Uterus (tissue), 2 donors: ENCODE measurements at regions not wholly inside any gene's neighbourhood (a gene's known extent, or its start where the extent isn't known, plus 50 kb on each side); places are given as distances from the start of the nearest gene placed in this dataset.

Experiments used
- POLR2A ChIP-seq, 2 donors: fragments of 450-650 bp; IDR thresholded peaks; one replicate each; pipeline ENCODE4 v1.6.1; 2016; ENCODE audit warnings: antibody characterized with exemption in 2 of 2, mild to moderate bottlenecking in 1 of 2, moderate library complexity in 1 of 2
- TF ChIP-seq, protein P1 (sequence below), 4 experiments: fragments of 200-600 bp in 2 of 4; fragments of 450-650 bp in 2 of 4; sonication (generic) in 2 of 4; IDR thresholded peaks; one replicate each; pipeline ENCODE4 v1.5.1; 2016 to 2019; ENCODE audit warnings: antibody characterized with exemption in 4 of 4, mild to moderate bottlenecking in 2 of 4, moderate library complexity in 1 of 4

DNA sequence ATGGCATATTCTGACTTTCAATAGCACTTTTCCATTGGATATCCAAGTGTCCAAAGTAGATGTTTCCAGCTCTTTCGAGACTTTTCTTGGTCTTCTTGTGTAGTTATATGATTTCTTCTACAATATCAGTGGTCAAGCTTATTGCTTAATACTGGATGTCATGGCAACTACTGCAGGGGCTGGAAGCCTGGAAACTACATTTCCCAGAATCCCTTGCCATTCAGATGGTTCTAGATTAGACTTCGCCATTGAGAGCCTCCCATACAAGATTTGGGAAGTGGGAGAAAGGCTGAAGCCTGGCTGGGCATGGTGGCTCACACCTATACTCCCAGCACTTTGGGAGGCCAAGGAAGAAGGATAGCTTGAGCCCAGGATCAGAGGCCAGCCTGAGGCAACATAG, 153.6 kb downstream of the C16orf95 start:
- TF ChIP-seq, protein P1, sequence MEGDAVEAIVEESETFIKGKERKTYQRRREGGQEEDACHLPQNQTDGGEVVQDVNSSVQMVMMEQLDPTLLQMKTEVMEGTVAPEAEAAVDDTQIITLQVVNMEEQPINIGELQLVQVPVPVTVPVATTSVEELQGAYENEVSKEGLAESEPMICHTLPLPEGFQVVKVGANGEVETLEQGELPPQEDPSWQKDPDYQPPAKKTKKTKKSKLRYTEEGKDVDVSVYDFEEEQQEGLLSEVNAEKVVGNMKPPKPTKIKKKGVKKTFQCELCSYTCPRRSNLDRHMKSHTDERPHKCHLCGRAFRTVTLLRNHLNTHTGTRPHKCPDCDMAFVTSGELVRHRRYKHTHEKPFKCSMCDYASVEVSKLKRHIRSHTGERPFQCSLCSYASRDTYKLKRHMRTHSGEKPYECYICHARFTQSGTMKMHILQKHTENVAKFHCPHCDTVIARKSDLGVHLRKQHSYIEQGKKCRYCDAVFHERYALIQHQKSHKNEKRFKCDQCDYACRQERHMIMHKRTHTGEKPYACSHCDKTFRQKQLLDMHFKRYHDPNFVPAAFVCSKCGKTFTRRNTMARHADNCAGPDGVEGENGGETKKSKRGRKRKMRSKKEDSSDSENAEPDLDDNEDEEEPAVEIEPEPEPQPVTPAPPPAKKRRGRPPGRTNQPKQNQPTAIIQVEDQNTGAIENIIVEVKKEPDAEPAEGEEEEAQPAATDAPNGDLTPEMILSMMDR (IDR thresholded peaks at IDR 0.05): no peak
- TF ChIP-seq POLR2A (IDR thresholded peaks at IDR 0.05): no peak
